Neural crest cell (in vitro differentiated cells): ENCODE measurements at regions not wholly inside any gene's neighbourhood (a gene's known extent, or its start where the extent isn't known, plus 50 kb on each side); places are given as distances from the start of the nearest gene placed in this dataset.

Experiments used
- DNase-seq: peaks from one replicate; pipeline ENCODE4 v3.0.0; 2021; ENCODE audit warnings: low read depth, mixed read lengths, low spot score
- H3K27ac Mint-ChIP-seq: one replicate; pipeline ENCODE4 v1.8.0; 2021; ENCODE audit warnings: mild to moderate bottlenecking, mixed read lengths; ENCODE audit not compliant: unreplicated experiment
- H3K27me3 Mint-ChIP-seq: 2 replicates; pipeline ENCODE4 v1.8.0; 2021; ENCODE audit warnings: low read depth, mild to moderate bottlenecking, mixed read lengths
- H3K36me3 Mint-ChIP-seq: 2 replicates; pipeline ENCODE4 v1.8.0; 2021; ENCODE audit warnings: low read depth, mild to moderate bottlenecking, mixed read lengths
- H3K4me1 Mint-ChIP-seq: 2 replicates; pipeline ENCODE4 v1.8.0; 2021; ENCODE audit warnings: mixed read lengths
- H3K4me3 Mint-ChIP-seq: one replicate; pipeline ENCODE4 v1.8.0; 2021; ENCODE audit warnings: mild to moderate bottlenecking, mixed read lengths
- H3K9me3 Mint-ChIP-seq: 2 replicates; pipeline ENCODE4 v1.8.0; 2021; ENCODE audit warnings: mixed read lengths
- TF ChIP-seq, protein P1 (sequence below): fragments of 200-600 bp; sonication (generic); conservative IDR thresholded peaks from 2 replicates; pipeline ENCODE4 v1.5.0; 2021; ENCODE audit warnings: antibody characterized with exemption, mild to moderate bottlenecking

DNA sequence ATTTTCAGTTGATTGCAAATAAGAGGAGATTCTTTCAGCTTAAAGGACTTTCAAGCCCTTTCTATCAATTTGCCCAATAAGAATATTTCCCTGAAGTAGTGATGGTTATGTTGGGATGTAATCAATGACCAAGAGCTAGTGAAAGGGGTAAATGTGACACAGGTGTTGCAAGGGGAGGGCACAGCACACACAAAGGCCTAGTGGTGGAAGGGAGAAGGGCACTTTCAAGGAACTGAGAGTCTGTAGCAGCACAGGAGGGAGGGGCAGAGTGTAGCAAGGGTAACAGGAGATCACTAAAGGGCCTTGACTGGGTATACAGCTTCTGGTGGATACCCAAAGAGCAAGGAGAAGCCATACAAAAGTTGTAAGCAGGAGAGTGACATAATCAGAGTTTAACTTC lies 217.8 kb upstream of the ARHGEF26 start:
- H3K36me3 Mint-ChIP-seq = no peaks in the 10 kb centered on the region
- DNase-seq = no peak
- H3K4me1 Mint-ChIP-seq = peaks cover 15% of the 10 kb centered on the region
- TF ChIP-seq, protein P1, sequence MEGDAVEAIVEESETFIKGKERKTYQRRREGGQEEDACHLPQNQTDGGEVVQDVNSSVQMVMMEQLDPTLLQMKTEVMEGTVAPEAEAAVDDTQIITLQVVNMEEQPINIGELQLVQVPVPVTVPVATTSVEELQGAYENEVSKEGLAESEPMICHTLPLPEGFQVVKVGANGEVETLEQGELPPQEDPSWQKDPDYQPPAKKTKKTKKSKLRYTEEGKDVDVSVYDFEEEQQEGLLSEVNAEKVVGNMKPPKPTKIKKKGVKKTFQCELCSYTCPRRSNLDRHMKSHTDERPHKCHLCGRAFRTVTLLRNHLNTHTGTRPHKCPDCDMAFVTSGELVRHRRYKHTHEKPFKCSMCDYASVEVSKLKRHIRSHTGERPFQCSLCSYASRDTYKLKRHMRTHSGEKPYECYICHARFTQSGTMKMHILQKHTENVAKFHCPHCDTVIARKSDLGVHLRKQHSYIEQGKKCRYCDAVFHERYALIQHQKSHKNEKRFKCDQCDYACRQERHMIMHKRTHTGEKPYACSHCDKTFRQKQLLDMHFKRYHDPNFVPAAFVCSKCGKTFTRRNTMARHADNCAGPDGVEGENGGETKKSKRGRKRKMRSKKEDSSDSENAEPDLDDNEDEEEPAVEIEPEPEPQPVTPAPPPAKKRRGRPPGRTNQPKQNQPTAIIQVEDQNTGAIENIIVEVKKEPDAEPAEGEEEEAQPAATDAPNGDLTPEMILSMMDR = peak; percentile 22
- H3K4me3 Mint-ChIP-seq = no peak overlapping the region
- H3K27ac Mint-ChIP-seq = no peak overlapping the region
- H3K9me3 Mint-ChIP-seq = peaks cover 6% of the 10 kb centered on the region
- H3K27me3 Mint-ChIP-seq = no peaks in the 10 kb centered on the region

DNA sequence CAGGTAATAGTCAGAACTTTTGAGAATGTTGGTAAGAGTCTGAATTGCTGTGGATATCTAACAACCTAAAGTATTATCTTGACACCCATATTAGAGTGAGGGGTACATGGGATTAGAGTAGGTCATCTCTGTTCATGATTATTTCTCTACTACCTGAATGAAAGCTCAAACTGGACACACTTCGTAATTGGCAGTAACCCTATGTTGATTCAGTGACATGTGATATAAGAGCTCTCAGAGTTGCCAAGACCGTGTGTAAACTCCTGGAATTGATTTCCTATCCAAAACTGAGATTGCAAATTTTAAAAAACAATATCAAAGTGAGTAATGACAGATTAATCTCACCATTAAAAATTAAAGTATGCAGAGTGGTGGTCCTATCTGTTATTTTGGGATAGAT lies 214.8 kb upstream of the ARHGEF26 start:
- H3K4me1 Mint-ChIP-seq = peaks cover 10% of the 10 kb centered on the region
- no peak for DNase-seq
- no peak overlapping the region for H3K4me3 Mint-ChIP-seq
- peaks cover 6% of the 10 kb centered on the region for H3K9me3 Mint-ChIP-seq
- no peaks in the 10 kb centered on the region for H3K27me3 Mint-ChIP-seq
- no peaks in the 10 kb centered on the region for H3K36me3 Mint-ChIP-seq
- H3K27ac Mint-ChIP-seq = no peak overlapping the region
- TF ChIP-seq, protein P1 = no peak

DNA sequence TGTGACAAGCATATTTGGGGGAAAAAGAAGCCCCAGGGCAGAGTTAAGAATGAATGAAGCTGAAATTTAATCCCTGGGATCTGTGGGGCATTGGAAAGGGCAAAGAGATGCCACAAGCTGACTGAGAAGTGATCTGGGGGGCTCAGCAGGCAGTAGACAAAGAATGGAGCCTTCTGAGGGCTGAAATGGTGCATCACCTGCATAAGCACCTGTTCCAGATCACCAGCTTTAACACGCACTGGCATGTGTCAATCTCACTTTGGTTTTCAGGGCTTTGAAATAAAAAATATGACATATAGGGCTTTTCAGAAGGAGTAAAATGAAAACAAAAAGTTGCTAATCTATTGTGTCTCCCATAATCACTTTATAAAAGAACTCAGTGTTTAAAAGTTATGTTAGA lies 210.8 kb upstream of the ARHGEF26 start:
- no peak overlapping the region for H3K27ac Mint-ChIP-seq
- no peaks in the 10 kb centered on the region for H3K36me3 Mint-ChIP-seq
- no peak for DNase-seq
- peaks cover 5% of the 10 kb centered on the region for H3K4me1 Mint-ChIP-seq
- no peak overlapping the region for H3K4me3 Mint-ChIP-seq
- no peaks in the 10 kb centered on the region for H3K27me3 Mint-ChIP-seq
- no peaks in the 10 kb centered on the region for H3K9me3 Mint-ChIP-seq
- TF ChIP-seq, protein P1 = no peak

DNA sequence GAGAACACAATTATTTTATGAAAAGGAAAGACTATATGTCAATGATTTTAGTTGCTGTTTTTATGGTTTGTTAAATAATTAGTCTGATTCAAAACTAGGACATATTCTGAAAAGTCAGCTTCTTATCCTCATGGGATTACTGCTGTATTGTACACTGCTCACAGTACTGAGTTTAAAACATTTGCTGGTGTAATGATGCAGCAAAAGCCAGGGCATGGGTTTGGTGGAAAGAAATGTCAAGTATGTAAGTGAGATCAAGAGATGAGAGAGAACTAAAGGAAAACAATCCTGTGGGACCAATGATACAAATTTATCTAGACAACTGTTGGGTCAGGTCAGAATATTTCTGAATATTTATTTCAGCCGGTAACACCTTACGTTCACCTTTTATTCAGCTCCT lies 210.1 kb upstream of the ARHGEF26 start:
- no peaks in the 10 kb centered on the region for H3K36me3 Mint-ChIP-seq
- no peak overlapping the region for H3K4me3 Mint-ChIP-seq
- TF ChIP-seq, protein P1 = no peak
- peaks cover 5% of the 10 kb centered on the region for H3K9me3 Mint-ChIP-seq
- no peak overlapping the region for H3K27ac Mint-ChIP-seq
- H3K27me3 Mint-ChIP-seq = no peaks in the 10 kb centered on the region
- H3K4me1 Mint-ChIP-seq = peaks cover 5% of the 10 kb centered on the region
- no peak for DNase-seq

DNA sequence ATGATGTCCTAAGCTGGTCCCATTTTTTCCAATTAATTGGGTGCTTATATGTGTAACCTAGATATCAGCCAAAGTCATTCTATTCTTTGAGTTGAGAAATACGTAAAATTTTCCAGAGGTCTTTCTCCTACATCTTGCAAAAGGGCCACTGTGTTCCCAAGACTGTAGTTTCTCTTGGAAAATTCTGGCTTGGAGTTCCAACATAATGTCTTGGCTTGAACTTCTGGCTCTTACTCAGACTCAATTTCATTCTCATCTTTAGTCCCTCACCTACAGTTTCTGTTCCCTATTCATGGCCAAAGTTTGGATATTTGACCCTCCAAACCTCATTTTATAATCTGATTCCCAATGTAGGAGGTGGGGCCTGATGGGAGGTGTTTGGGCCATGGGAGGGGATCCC lies 201.4 kb upstream of the ARHGEF26 start:
- no peak for DNase-seq
- Mint-ChIP-seq H3K27ac (no peak overlapping the region), H3K4me3 (no peak overlapping the region), H3K27me3 (no peaks in the 10 kb centered on the region), H3K36me3 (peaks cover 2% of the 10 kb centered on the region), H3K9me3 (peaks cover 9% of the 10 kb centered on the region), H3K4me1 (no peaks in the 10 kb centered on the region)
- TF ChIP-seq, protein P1 = no peak

DNA sequence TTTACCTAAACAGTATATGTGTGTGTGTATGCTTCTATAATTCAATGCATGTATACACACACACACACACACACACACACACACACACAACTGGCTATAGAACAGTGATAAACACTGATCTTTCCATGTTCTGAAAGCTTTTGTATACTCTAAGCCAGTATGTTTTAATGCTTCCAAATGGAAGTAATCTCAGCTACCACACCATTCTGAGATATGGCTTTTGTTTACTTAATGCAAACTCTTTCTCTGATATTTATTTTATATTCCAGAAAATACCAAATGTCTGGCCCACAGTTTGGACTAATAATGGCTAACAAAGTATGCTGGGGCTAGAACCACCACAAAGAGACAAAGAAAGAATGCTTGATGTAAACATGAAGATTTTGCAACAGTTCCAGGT lies 199.4 kb upstream of the ARHGEF26 start:
- TF ChIP-seq, protein P1 = no peak
- no peak for DNase-seq
- Mint-ChIP-seq H3K9me3 (peaks cover 3% of the 10 kb centered on the region), H3K36me3 (peaks cover 2% of the 10 kb centered on the region), H3K27me3 (no peaks in the 10 kb centered on the region), H3K4me1 (no peaks in the 10 kb centered on the region), H3K27ac (no peak overlapping the region), H3K4me3 (no peak overlapping the region)
